ENCODE measurements at regions not wholly inside any gene's neighbourhood (a gene's known extent, or its start where the extent isn't known, plus 50 kb on each side); places are given as distances from the start of the nearest gene placed in this dataset.

DNA sequence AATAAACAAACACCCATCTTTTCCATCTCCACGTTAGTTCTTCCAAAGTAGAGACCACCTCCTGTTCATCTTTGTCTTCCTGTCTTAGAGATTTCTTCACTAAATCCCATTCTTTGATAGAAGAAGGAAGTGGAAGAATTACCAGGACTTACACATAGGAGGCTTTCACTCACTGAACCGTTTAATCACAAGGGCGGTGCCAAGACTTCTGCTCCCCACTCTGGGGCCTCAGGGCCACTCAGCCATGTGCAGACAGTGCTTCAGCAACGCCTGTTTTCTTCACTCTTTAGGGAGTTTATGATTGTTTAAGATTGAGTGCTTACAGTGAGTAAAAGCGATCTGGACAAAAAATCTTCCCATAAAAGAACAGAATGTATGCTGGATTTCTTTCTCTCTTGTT lies 63.9 kb upstream of the SORCS3 start:
- no peak for DNase-seq

DNA sequence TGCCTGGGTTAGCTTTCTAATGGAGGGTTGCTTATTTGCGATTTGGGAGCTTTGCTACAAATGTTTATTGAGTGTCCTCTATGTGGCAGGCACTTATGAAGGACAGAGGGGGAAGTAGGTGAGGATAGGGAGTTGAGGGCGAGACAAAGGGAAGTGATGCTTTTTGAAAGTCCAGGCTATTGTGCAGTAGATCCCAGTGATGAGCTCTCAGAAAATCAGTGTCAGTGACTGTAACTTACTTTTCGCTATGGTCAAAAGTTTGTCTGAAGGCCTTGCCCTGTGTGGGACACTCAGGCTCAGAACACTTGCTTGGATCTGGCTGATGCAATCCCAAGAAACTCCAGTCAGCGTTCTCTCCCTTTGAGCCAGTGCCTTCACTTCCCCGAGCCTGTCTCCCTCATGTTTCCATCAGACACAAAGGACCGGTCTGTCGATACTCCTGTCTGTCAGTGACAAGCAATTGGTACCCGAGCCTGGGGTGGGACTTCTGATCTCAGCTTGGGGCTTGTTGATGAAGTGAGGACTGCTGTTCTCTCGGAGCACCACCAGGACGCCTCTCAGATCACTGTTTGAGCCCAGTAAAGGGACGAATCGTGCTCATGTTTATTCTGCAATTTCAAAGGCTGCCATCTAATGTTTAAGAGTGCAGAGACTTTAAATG lies 63.1 kb upstream of the SORCS3 start:
- DNase-seq = no peak

DNA sequence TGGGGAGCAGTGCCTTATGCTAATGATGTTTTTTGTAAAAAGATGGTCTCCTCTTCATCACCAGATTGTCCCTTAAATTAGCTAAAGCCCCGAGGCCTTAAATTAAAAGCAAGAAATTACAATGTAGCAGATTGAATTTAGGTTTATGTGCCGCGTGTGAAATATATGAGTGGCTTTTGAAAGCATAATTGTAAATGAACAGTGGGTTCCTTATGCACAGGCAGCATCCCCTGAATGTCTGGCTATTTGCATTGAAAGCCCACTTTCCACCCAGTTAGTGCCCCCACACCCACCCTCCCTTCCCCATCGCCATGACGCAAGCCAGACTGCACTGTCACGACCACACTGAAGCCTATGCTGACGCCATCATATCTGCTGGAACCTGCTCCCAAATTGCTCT lies 62.4 kb upstream of the SORCS3 start:
- DNase-seq = no peak

DNA sequence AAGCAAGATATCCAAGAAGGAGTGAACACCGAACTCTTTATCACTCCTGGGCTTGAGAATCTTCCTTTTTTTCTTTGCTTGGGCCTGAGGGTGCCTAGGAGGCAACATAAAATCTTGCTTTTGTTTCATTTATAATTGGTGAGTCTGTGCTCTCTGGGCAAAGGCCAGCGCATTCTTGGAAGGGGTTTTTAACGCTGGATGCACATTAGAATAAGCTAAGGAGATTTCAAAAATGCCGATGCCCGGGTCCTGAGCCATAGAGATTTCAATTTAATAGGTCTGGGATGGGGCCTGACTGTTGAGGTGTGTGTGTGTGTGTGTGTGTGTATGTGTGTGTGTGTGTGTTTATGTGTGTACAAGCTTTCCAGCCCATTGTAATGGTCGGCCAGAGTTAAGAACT lies 62.0 kb upstream of the SORCS3 start:
- no peak for DNase-seq

DNA sequence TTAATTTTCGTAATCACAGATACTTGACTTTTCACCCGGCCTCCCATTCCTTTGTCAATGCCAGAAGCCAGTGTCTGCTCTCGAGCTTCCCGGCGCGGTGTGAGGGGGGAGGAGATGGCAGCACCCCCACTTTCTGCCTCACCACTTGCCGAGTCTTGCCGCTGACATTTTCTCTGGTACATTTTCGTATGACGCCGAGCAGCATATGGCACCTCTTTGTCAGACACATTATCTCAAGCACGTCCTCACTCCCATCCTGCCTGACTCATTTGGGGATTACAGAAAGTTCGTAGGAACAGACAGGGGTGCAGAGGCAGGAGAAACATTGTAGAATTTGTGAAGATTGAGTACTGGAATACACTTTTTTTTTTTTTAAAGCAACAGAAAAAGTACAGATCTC lies 60.8 kb upstream of the SORCS3 start:
- DNase-seq = no peak

DNA sequence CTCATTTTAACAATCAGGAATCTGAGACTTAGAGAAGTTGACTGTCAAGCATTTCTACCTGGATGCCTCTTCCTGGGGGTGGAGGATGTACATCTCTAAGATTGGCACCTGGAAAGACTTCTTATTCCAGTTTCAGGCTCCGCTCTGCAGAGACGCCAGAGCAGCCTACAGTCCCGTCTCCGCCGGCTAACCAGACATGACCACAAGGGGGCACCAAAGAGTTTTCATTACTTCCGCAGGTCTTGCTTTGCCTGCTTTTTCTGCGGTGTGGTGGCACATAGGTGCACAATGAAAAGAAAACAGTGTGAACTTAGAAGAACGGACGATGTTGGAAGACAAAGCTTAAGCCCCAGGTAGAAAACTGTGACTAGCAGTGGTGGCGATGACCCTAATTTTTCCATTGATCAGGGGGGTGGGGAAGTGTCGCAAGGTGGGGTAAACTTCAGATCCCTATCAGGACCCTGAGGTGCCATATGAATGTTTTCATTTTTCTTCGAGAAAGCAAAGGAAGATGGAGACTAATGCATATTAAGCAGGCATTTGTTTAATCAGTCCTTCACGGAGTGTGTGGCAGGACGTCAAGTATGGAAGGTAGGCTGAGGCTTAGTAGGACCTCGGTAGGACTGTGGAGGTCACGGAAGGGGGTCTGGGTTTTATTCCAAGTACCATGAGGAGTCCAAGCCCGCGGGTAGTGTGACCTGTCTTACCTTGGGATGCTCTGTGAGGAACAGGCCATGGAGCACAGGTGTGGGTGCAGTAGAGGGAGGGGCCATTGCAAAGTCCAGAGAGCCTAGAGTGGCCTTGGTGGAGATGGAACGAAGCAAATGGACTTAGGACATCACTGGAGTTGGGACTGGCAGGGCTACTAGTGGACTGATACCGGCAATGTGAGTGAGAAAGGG lies 60.1 kb upstream of the SORCS3 start:
- peak; percentile 70 for DNase-seq

DNA sequence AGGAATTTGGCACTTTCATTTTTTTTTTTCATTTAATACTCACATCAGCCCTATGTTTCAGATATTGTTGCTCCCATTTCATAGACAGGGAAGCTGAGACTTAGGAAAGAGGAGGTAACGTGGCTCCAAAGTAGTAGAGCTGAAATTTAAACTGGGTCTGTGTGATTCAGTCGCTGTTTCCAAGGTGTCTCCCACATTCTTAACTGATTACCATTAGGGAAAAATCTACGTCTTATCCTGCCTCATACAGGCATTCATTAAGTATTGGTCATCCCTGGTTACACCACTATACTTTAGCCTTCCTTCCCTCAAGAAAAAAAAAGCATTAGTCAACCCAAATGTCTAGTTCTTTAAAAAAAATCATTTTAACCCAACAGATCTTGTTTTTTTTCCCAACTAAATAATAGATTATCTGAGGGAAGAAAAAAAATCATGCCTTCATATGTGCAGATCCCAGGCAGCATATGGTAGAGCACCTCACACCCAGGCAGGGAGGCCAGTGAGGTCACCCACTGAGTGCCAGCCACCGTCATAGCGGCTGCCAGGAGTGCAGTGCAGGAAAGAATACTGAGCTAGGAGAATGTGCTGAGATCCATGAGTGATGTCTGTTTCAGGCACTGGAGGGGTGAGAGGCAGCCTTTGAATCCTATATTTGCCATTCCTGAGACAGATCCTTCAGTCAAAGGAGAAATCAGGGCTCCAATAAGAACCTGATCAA lies 59.0 kb upstream of the SORCS3 start:
- DNase-seq = no peak

DNA sequence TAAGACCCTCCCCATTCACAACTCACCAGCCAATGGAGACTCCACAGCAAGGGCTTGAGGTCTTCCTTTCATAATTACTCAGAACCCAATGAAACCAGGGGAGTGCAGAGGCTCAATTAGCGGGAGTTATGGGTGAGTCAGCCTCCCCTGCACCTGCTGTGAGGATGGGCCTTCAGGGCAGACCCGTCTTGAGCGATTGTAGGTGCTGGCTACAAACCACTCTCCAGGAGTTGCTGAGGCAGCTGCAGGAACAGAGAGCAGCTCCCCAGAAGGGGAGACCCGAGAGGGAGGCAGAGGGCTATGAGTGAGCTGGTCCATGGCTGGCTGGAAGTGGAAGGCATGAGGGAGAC lies 58.5 kb upstream of the SORCS3 start:
- peak; percentile 6 for DNase-seq

DNA sequence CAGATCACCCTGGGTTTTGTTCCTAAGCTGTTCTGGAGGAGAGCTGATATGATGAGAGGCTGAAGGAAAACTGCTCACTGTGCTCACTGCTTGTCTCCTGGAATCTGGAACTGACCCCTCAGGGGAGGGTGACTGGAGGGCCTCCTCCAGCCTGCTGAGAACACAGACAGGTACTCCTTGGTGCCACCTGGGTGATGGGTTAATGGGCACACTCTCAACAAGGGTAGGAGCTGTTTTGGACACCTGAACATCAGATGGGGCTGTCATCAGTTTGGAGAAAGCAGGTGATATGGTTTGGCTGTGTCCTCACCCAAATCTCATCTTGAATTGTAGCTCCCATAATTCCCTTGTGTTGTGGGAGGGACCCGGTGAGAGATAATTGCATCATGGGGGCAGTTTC lies 58.1 kb upstream of the SORCS3 start:
- DNase-seq = no peak

DNA sequence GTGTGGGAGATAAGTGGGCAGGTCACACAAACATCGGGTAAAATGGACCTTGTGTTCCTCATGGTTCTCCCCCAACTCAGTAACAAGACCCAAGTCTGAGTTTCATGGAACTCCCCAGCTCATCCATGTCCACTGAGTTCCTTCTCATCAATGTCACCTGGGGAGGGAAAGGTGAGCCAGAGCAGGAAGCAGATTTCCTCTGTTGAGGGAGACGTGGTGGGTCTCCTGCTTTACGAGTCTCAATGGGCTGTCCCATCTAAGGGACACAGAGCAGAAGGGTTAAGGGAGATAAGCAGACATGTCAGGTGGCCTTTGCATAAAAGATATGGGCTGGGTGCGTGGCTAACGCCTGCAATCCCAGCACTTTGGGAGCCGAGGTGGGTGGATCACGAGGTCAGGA lies 56.5 kb upstream of the SORCS3 start:
- DNase-seq = no peak

DNA sequence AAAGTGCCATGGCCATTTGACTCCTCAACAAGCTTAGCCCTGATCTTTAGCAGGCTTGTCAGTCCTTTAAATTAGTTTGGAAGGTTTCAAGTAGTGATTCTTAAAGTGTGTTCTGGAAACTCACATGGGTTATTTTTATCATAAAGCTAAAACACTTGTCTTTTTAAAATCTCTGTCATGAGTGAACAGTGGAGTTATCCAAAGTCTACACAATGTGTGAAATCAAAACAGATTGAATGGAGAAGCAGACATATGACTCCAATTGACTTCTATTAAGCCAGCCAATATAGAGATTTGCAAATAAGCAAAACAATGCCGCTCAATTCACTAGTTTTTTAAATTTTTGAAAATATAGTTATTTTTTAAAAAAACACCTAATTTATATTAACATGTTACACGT lies 53.3 kb upstream of the SORCS3 start:
- no peak for DNase-seq

DNA sequence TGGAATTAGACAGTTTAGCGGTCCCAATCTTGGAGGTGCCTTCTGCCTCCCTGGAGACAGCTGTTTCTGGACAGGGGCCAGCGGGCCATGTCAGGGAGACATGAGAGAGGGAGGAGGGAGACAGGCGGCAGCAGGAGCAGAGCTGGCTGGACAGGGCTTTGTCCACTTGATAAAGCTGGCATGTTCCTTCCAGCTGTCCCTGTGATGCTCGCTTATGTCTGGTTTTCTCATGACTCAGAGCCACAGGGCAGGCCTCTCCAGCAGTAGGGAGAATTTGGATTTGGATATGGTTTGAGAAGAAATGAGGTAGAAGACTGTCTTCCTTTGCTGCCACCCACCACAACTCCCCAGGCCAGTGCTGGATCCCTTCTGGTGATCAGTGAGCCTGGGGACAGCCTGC lies 51.7 kb upstream of the SORCS3 start:
- DNase-seq = no peak

DNA sequence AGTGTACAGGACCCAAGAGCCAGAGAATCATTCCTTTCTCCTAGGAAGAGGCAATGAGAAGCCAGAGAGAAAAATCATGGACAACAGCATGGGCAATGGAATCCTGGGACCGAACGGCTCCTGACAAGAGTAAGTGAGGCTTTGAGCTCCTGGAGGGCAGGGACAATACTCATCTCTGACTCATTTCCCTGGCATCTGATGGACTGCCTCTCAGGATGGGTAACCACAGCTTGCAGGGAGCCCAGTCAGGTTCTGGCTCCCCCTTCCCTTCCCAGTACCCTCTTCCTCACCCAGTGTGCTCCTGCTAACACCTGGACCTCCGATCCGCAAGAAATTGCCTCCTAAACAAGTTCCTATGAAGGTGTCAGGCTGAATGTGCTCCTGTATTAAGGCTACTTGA lies 51.2 kb upstream of the SORCS3 start:
- no peak for DNase-seq
